HepG2 (cell line): ENCODE measurements at regions not wholly inside any gene's neighbourhood (a gene's known extent, or its start where the extent isn't known, plus 50 kb on each side); places are given as distances from the start of the nearest gene placed in this dataset.

Experiments used
- ESRRA ChIP-seq: sonication (generic); formaldehyde crosslinking; IDR thresholded peaks from 2 replicates; pipeline ENCODE4 v1.5.1; 2020; ENCODE audit warnings: mild to moderate bottlenecking, low read depth, missing genetic modification reagents
- FOXK2 ChIP-seq: fragments of 450-650 bp; IDR thresholded peaks from 2 replicates; pipeline ENCODE4 v1.6.1; 2016
- FOXO1 ChIP-seq: sonication (generic); formaldehyde crosslinking; IDR thresholded peaks from 2 replicates; pipeline ENCODE4 v1.4.0; 2020; ENCODE audit warnings: missing genetic modification reagents
- GATAD1 ChIP-seq: IDR thresholded peaks from 2 replicates; pipeline ENCODE4 v1.6.1; 2016; ENCODE audit warnings: missing genetic modification reagents, missing compliant biosample characterization
- ISL2 ChIP-seq: sonication (generic); formaldehyde crosslinking; IDR thresholded peaks from 2 replicates; pipeline ENCODE4 v1.5.0; 2020; ENCODE audit warnings: missing genetic modification reagents
- KAT8 ChIP-seq: IDR thresholded peaks from 2 replicates; pipeline ENCODE4 v1.6.1; 2016; ENCODE audit warnings: missing genetic modification reagents, missing compliant biosample characterization
- KDM1A ChIP-seq: IDR thresholded peaks from 2 replicates; pipeline ENCODE4 v1.6.1; 2016; ENCODE audit warnings: missing compliant biosample characterization
- MYNN ChIP-seq: sonication (generic); formaldehyde crosslinking; IDR thresholded peaks from 2 replicates; pipeline ENCODE4 v1.4.0; 2020; ENCODE audit warnings: mild to moderate bottlenecking, low read depth, missing genetic modification reagents
- NONO ChIP-seq, 2 experiments: fragments of 450-650 bp in 1 of 2; sonication (generic) in 1 of 2; formaldehyde crosslinking in 1 of 2; IDR thresholded peaks in 1 of 2; conservative IDR thresholded peaks in 1 of 2; 2 replicates each; pipeline versions ENCODE4 v1.6.1 to v1.8.0; 2017 to 2022; ENCODE audit warnings: mild to moderate bottlenecking in 1 of 2, missing genetic modification reagents in 1 of 2, moderate library complexity in 1 of 2
- SOX13 ChIP-seq, 3 experiments: fragments of 450-650 bp in 1 of 3; sonication (generic) in 1 of 3; formaldehyde crosslinking in 1 of 3; IDR thresholded peaks in 2 of 3; conservative IDR thresholded peaks in 1 of 3; 2 replicates each; pipeline versions ENCODE4 v1.5.0 to v1.6.1; 2016 to 2020; ENCODE audit warnings: antibody characterized with exemption in 1 of 3, mild to moderate bottlenecking in 1 of 3, missing compliant biosample characterization in 1 of 3, missing genetic modification reagents in 1 of 3, moderate library complexity in 1 of 3
- SOX6 ChIP-seq, 2 experiments: fragments of 450-650 bp in 1 of 2; sonication (generic) in 1 of 2; formaldehyde crosslinking in 1 of 2; IDR thresholded peaks; 2 replicates each; pipeline versions ENCODE4 v1.4.0 to v1.6.1; 2017 to 2020; ENCODE audit warnings: antibody characterized with exemption in 1 of 2, mild to moderate bottlenecking in 1 of 2, missing genetic modification reagents in 1 of 2
- SPEN ChIP-seq: sonication (generic); formaldehyde crosslinking; IDR thresholded peaks from 2 replicates; pipeline ENCODE4 v1.5.1; 2020; ENCODE audit warnings: low read depth, mild to moderate bottlenecking, missing genetic modification reagents
- TBX2 ChIP-seq: sonication (generic); formaldehyde crosslinking; IDR thresholded peaks from 2 replicates; pipeline ENCODE4 v1.5.0; 2020; ENCODE audit warnings: missing genetic modification reagents, mild to moderate bottlenecking, borderline replicate concordance
- TERF1 ChIP-seq: sonication (generic); formaldehyde crosslinking; IDR thresholded peaks from 2 replicates; pipeline ENCODE4 v1.8.0; 2022; ENCODE audit warnings: mild to moderate bottlenecking, missing genetic modification reagents, moderate library complexity
- YEATS4 ChIP-seq: sonication (generic); formaldehyde crosslinking; IDR thresholded peaks from 2 replicates; pipeline ENCODE4 v1.4.0; 2020; ENCODE audit warnings: missing genetic modification reagents, borderline replicate concordance
- YY1 ChIP-seq: IDR thresholded peaks from 2 replicates; pipeline ENCODE4 v1.6.1; 2011; ENCODE audit warnings: low read length, low read depth, moderate library complexity, mild to moderate bottlenecking; ENCODE audit not compliant: insufficient read depth, insufficient replicate concordance
- ZBTB7A ChIP-seq: sonication (generic); formaldehyde crosslinking; IDR thresholded peaks from 2 replicates; pipeline ENCODE4 v1.8.0; 2022; ENCODE audit warnings: mild to moderate bottlenecking, missing genetic modification reagents
- ZNF101 ChIP-seq: sonication (generic); formaldehyde crosslinking; IDR thresholded peaks from 2 replicates; pipeline ENCODE4 v1.4.0; 2020; ENCODE audit warnings: mild to moderate bottlenecking, low read depth, missing genetic modification reagents, borderline replicate concordance
- ZNF441 ChIP-seq: sonication (generic); formaldehyde crosslinking; IDR thresholded peaks from 2 replicates; pipeline ENCODE4 v1.7.0; 2021; ENCODE audit warnings: missing genetic modification reagents, borderline replicate concordance
- ZNF503 ChIP-seq: sonication (generic); formaldehyde crosslinking; IDR thresholded peaks from 2 replicates; pipeline ENCODE4 v1.4.0; 2020; ENCODE audit warnings: missing genetic modification reagents
- ZSCAN9 ChIP-seq: IDR thresholded peaks from 2 replicates; pipeline ENCODE4 v1.6.1; 2016; ENCODE audit warnings: borderline replicate concordance
- TF ChIP-seq, protein P1 (sequence below): sonication (generic); formaldehyde crosslinking; IDR thresholded peaks from 2 replicates; pipeline ENCODE4 v1.4.0; 2020; ENCODE audit warnings: missing genetic modification reagents

DNA sequence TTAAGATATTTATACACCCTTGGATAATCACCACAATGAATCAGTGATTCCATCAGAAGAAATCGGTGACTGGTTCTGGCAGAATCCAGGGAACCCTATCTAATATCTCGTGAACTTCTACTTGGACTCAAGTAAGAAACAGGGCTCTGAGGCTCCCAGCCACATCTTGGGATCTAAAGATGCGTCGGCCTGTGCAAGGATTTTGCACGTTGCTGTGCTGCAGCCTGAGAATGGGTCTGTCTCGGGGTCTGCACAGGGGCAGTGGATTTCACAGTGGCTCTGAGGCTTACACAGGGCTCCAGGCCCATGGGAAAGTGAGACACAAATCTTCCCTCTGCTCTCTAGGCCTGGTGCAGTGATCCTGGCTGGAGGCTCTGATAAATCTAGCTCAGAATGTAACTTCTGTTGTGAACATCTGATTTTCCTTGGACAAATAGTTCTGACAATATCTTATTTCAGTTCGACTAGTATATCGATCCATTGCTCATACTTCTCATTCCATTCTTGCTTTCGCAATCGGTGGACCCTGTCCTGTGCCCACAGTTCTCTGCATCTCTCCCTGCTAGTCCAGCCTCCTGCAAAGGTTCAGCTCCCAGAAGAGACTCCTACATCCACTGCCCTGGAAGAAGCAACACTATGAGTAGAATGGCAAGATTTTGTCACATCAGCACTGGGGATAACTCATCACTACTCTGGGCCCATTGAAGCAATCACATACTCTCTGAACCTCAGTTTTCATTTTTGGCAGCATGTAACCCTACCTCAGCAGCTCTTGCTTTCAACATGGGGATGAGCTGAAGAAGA lies 105.5 kb upstream of the TOP3B start (continued):
- peak; percentile 26; the same call in 1 of the 2 replicates for TF ChIP-seq SOX13 (IDR thresholded peaks at IDR 0.05)
- TF ChIP-seq SOX13 (CRISPR knock-in tag; conservative IDR thresholded peaks at IDR 0.05 in 1 of 2, IDR thresholded peaks at IDR 0.05 in 1 of 2): peak in 1 of 2 experiments; percentile 77; a peak in 2 of 4 replicates
- no peak for TF ChIP-seq SOX6 (IDR thresholded peaks at IDR 0.05)
- peak; percentile 91 for TF ChIP-seq SOX6 (CRISPR knock-in tag; IDR thresholded peaks at IDR 0.05)
- no peak for TF ChIP-seq FOXK2
- TF ChIP-seq ESRRA (CRISPR knock-in tag): 0 out of 2 replicates have a peak, but pooled peaks have one; percentile 26
- TF ChIP-seq TERF1 (CRISPR knock-in tag): no peak
- TF ChIP-seq KDM1A (CRISPR knock-in tag): 0 out of 2 replicates have a peak, but pooled peaks have one; percentile 56
- TF ChIP-seq ZNF441: no peak
- peak; percentile 74; the same call in 1 of the 2 replicates for TF ChIP-seq FOXO1 (CRISPR knock-in tag)
- TF ChIP-seq, protein P1, sequence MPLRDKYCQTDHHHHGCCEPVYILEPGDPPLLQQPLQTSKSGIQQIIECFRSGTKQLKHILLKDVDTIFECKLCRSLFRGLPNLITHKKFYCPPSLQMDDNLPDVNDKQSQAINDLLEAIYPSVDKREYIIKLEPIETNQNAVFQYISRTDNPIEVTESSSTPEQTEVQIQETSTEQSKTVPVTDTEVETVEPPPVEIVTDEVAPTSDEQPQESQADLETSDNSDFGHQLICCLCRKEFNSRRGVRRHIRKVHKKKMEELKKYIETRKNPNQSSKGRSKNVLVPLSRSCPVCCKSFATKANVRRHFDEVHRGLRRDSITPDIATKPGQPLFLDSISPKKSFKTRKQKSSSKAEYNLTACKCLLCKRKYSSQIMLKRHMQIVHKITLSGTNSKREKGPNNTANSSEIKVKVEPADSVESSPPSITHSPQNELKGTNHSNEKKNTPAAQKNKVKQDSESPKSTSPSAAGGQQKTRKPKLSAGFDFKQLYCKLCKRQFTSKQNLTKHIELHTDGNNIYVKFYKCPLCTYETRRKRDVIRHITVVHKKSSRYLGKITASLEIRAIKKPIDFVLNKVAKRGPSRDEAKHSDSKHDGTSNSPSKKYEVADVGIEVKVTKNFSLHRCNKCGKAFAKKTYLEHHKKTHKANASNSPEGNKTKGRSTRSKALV: 0 out of 2 replicates have a peak, but pooled peaks have one; percentile 20
- TF ChIP-seq KAT8 (CRISPR knock-in tag): peak; percentile 48; the same call in 1 of the 2 replicates
- TF ChIP-seq GATAD1 (CRISPR knock-in tag): no peak
- TF ChIP-seq NONO (IDR thresholded peaks at IDR 0.05): no peak
- TF ChIP-seq NONO (CRISPR knock-in tag; conservative IDR thresholded peaks at IDR 0.05): peak; percentile 81
- 0 out of 2 replicates have a peak, but pooled peaks have one; percentile 43 for TF ChIP-seq SPEN (CRISPR knock-in tag)
- peak; percentile 78 for TF ChIP-seq ISL2
- TF ChIP-seq ZNF101 (CRISPR knock-in tag): no peak
- TF ChIP-seq MYNN (CRISPR knock-in tag): no peak
- no peak for TF ChIP-seq TBX2
- no peak for TF ChIP-seq YY1
- no peak for TF ChIP-seq YEATS4 (CRISPR knock-in tag)
- TF ChIP-seq ZNF503 (CRISPR knock-in tag): 0 out of 2 replicates have a peak, but pooled peaks have one; percentile 56
- peak; percentile 44; the same call in 1 of the 2 replicates for TF ChIP-seq ZSCAN9 (CRISPR knock-in tag)
- TF ChIP-seq ZBTB7A (CRISPR knock-in tag): peak; percentile 72; the same call in 1 of the 2 replicates
